PC-3 (cell line): ENCODE measurements at regions not wholly inside any gene's neighbourhood (a gene's known extent, or its start where the extent isn't known, plus 50 kb on each side); places are given as distances from the start of the nearest gene placed in this dataset.

ENCODE experiments used
- EZH2 ChIP-seq: fragments of 300-600 bp; sonication (generic); IDR thresholded peaks from one replicate; pipeline ENCODE4 v1.6.1; 2017; ENCODE audit warnings: antibody characterized with exemption, mild to moderate bottlenecking, low read length; ENCODE audit not compliant: unreplicated experiment
- EZH2phosphoT487 ChIP-seq: fragments of 300-600 bp; sonication (generic); IDR thresholded peaks from 2 replicates; pipeline ENCODE4 v1.6.1; 2018; ENCODE audit warnings: mild to moderate bottlenecking, antibody characterized with exemption, low read length, borderline replicate concordance
- TF ChIP-seq, protein P1 (sequence below): fragments of 300-600 bp; sonication (generic); conservative IDR thresholded peaks from 2 replicates; pipeline ENCODE4 v1.5.1; 2017; ENCODE audit warnings: antibody characterized with exemption, low read depth, mild to moderate bottlenecking, low read length

GRCh38 chr2:18402831-18403230 is 157.6 kb downstream of the RDH14 start:
- TF ChIP-seq, protein P1, sequence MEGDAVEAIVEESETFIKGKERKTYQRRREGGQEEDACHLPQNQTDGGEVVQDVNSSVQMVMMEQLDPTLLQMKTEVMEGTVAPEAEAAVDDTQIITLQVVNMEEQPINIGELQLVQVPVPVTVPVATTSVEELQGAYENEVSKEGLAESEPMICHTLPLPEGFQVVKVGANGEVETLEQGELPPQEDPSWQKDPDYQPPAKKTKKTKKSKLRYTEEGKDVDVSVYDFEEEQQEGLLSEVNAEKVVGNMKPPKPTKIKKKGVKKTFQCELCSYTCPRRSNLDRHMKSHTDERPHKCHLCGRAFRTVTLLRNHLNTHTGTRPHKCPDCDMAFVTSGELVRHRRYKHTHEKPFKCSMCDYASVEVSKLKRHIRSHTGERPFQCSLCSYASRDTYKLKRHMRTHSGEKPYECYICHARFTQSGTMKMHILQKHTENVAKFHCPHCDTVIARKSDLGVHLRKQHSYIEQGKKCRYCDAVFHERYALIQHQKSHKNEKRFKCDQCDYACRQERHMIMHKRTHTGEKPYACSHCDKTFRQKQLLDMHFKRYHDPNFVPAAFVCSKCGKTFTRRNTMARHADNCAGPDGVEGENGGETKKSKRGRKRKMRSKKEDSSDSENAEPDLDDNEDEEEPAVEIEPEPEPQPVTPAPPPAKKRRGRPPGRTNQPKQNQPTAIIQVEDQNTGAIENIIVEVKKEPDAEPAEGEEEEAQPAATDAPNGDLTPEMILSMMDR = no peak
- TF ChIP-seq EZH2 (no peak), EZH2phosphoT487 (no peak)
